PC-3 (cell line): ENCODE measurements at regions not wholly inside any gene's neighbourhood (a gene's known extent, or its start where the extent isn't known, plus 50 kb on each side); places are given as distances from the start of the nearest gene placed in this dataset.
"Not testable (repeated sequence)": the region's sequence is repeated elsewhere in the genome, so short reads cannot be mapped to it uniquely, and the experiment has no call there.

Source experiments
- CTCF ChIP-seq: fragments of 300-600 bp; sonication (generic); conservative IDR thresholded peaks from 2 replicates; pipeline ENCODE4 v1.5.1; 2017; ENCODE audit warnings: antibody characterized with exemption, low read depth, mild to moderate bottlenecking, low read length
- EZH2 ChIP-seq: fragments of 300-600 bp; sonication (generic); IDR thresholded peaks from one replicate; pipeline ENCODE4 v1.6.1; 2017; ENCODE audit warnings: antibody characterized with exemption, mild to moderate bottlenecking, low read length; ENCODE audit not compliant: unreplicated experiment
- EZH2phosphoT487 ChIP-seq: fragments of 300-600 bp; sonication (generic); IDR thresholded peaks from 2 replicates; pipeline ENCODE4 v1.6.1; 2018; ENCODE audit warnings: mild to moderate bottlenecking, antibody characterized with exemption, low read length, borderline replicate concordance

DNA sequence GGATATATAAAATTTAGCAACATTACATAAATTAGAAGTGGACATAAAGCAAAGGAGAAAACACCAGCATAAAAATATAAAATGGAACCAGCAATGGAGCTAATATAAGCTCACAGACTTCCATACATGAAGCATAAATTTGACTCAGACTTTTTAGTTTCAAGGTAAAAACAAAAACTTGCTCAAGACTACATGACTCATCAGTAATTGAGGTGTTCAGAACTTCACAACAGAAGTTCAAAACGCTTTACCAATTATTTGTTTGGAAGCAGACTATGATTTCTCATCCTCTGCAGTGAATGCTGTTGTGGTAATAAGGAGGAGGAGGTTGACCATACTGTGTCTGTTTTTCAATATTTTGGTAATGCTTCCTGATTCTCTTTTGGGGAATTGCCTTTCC, 192.0 kb upstream of the MEIS1 start:
- TF ChIP-seq CTCF, EZH2, EZH2phosphoT487: not testable (repeated sequence)
